IMR-90 (cell line): ENCODE measurements at regions not wholly inside any gene's neighbourhood (a gene's known extent, or its start where the extent isn't known, plus 50 kb on each side); places are given as distances from the start of the nearest gene placed in this dataset.

ENCODE experiments used
- ATAC-seq: fragments of 200-7000 bp; cut with Tn5 transposase; 2 replicates; pipeline ENCODE4 v1.9.1; 2020; ENCODE audit warnings: low read depth, mild to moderate bottlenecking, moderate library complexity
- BruUV-seq: library from RNA; stranded (reverse); fragments of 400-500 nt; replicated peaks from 2 replicates; lab custom pipeline; 2021; lab: Mats Ljungman, UMichigan
- CTCF ChIA-PET: fragments of 300-600 bp; formaldehyde crosslinking; extraction: SDS; loops from one replicate; lab custom pipeline; 2021; ENCODE audit warnings: antibody characterized with exemption; lab: Yijun Ruan, JAX
- POLR2A ChIA-PET: fragments of 300-600 bp; sonication (Branson Sonifier 250); formaldehyde crosslinking; loops from one replicate; lab custom pipeline; 2022; ENCODE audit warnings: antibody characterized with exemption; ENCODE audit not compliant: unreplicated experiment; lab: Charles Lee
- DNase-seq: peaks from one replicate; pipeline ENCODE4 v3.0.0; 2013
- H2AFZ ChIP-seq: replicated peaks from 2 replicates; pipeline ENCODE3; 2013; ENCODE audit warnings: low read length, mild to moderate bottlenecking; ENCODE audit not compliant: poor library complexity
- H2AK5ac ChIP-seq: 2 replicates; pipeline ENCODE4 v1.6.1; 2013; ENCODE audit warnings: low read depth, low read length, inconsistent platforms
- H2AK9ac ChIP-seq: replicated peaks from 2 replicates; pipeline ENCODE3; 2013; ENCODE audit warnings: mild to moderate bottlenecking, low read depth, low read length, moderate library complexity; ENCODE audit not compliant: poor library complexity
- H2BK120ac ChIP-seq: 2 replicates; pipeline ENCODE4 v1.6.1; 2013; ENCODE audit warnings: low read depth, low read length, inconsistent platforms
- H2BK15ac ChIP-seq: 3 replicates; pipeline ENCODE4 v1.6.1; 2013; ENCODE audit warnings: low read depth, low read length, inconsistent platforms
- H2BK20ac ChIP-seq: 2 replicates; pipeline ENCODE4 v1.6.1; 2013; ENCODE audit warnings: low read depth, mild to moderate bottlenecking, inconsistent platforms, low read length, moderate library complexity
- H2BK5ac ChIP-seq: 2 replicates; pipeline ENCODE4 v1.6.1; 2013; ENCODE audit warnings: mild to moderate bottlenecking, low read depth, low read length, inconsistent platforms; ENCODE audit not compliant: poor library complexity, severe bottlenecking
- H3K14ac ChIP-seq: replicated peaks from 2 replicates; pipeline ENCODE4 v1.6.1; 2013; ENCODE audit warnings: low read depth, low read length, inconsistent platforms
- H3K18ac ChIP-seq: 2 replicates; pipeline ENCODE4 v1.6.1; 2013; ENCODE audit warnings: low read depth, low read length, control low read depth
- H3K23ac ChIP-seq: 2 replicates; pipeline ENCODE4 v1.6.1; 2013; ENCODE audit warnings: low read depth, low read length, inconsistent platforms
- H3K27ac ChIP-seq: 2 replicates; pipeline ENCODE4 v1.5.1; 2013; ENCODE audit warnings: mild to moderate bottlenecking, control low read depth, low read length; ENCODE audit not compliant: insufficient read depth
- H3K27me3 ChIP-seq: 2 replicates; pipeline ENCODE4 v1.6.1; 2013; ENCODE audit warnings: low read length; ENCODE audit not compliant: control insufficient read depth, insufficient read depth
- H3K36me3 ChIP-seq: 2 replicates; pipeline ENCODE4 v1.6.1; 2013; ENCODE audit warnings: low read length, mixed read lengths; ENCODE audit not compliant: control insufficient read depth, insufficient read depth
- H3K4ac ChIP-seq: 2 replicates; pipeline ENCODE4 v1.6.1; 2013; ENCODE audit warnings: low read depth, low read length, inconsistent platforms
- H3K4me1 ChIP-seq: 2 replicates; pipeline ENCODE4 v1.6.1; 2013; ENCODE audit warnings: low read length, mixed read lengths; ENCODE audit not compliant: control insufficient read depth, insufficient read depth
- H3K4me2 ChIP-seq: 2 replicates; pipeline ENCODE4 v1.6.1; 2013; ENCODE audit warnings: low read depth, mild to moderate bottlenecking, control low read depth, low read length, moderate library complexity
- H3K4me3 ChIP-seq: 2 replicates; pipeline ENCODE4 v1.5.1; 2013; ENCODE audit warnings: low read depth, mild to moderate bottlenecking, control low read depth, low read length, moderate library complexity; ENCODE audit not compliant: insufficient read depth
- H3K56ac ChIP-seq: 2 replicates; pipeline ENCODE4 v1.6.1; 2013; ENCODE audit warnings: low read length, inconsistent platforms; ENCODE audit not compliant: insufficient read depth; ENCODE audit errors: extremely low read depth
- H3K79me1 ChIP-seq, 2 experiments: 2 replicates each; pipeline ENCODE4 v1.6.1; 2013; ENCODE audit warnings: low read length in 2 of 2, inconsistent platforms in 1 of 2, low read depth in 1 of 2
- H3K9ac ChIP-seq: 2 replicates; pipeline ENCODE4 v1.6.1; 2013; ENCODE audit warnings: low read depth, low read length, control low read depth
- H3K9me1 ChIP-seq: 2 replicates; pipeline ENCODE4 v1.6.1; 2013; ENCODE audit warnings: low read length, inconsistent platforms; ENCODE audit not compliant: insufficient read depth
- H3K9me3 ChIP-seq: 2 replicates; pipeline ENCODE4 v1.6.1; 2013; ENCODE audit warnings: low read length; ENCODE audit not compliant: control insufficient read depth, insufficient read depth
- H4K20me1 ChIP-seq: 2 replicates; pipeline ENCODE4 v1.6.1; 2013; ENCODE audit warnings: low read length, inconsistent platforms; ENCODE audit not compliant: insufficient read depth
- H4K5ac ChIP-seq: 2 replicates; pipeline ENCODE4 v1.6.1; 2013; ENCODE audit warnings: mild to moderate bottlenecking, low read depth, low read length, control low read depth
- H4K8ac ChIP-seq, 2 experiments: 2 replicates each; pipeline ENCODE4 v1.6.1; 2013; ENCODE audit warnings: low read depth in 2 of 2, low read length in 2 of 2, control low read depth in 1 of 2, inconsistent platforms in 1 of 2
- H4K91ac ChIP-seq: 2 replicates; pipeline ENCODE4 v1.6.1; 2013; ENCODE audit warnings: low read depth, low read length, inconsistent platforms; ENCODE audit not compliant: insufficient read depth
- BHLHE40 ChIP-seq: fragments of 150-350 bp; IDR thresholded peaks from 2 replicates; pipeline ENCODE4 v1.6.1; 2016; ENCODE audit warnings: mild to moderate bottlenecking, low read depth, low read length
- CEBPB ChIP-seq: IDR thresholded peaks from 2 replicates; pipeline ENCODE4 v1.6.1; 2012; ENCODE audit warnings: low read depth, low read length, improper control_type of control experiment
- CHD1 ChIP-seq: IDR thresholded peaks from 2 replicates; pipeline ENCODE4 v1.6.1; 2012; ENCODE audit warnings: low read depth, low read length, improper control_type of control experiment
- CTCF ChIP-seq: conservative IDR thresholded peaks from 2 replicates; pipeline ENCODE4 v1.5.1; 2012; ENCODE audit warnings: mild to moderate bottlenecking, low read depth, low read length, improper control_type of control experiment
- ELK1 ChIP-seq: fragments of 150-350 bp; IDR thresholded peaks from 2 replicates; pipeline ENCODE4 v1.6.1; 2016; ENCODE audit warnings: low read depth, mild to moderate bottlenecking, low read length, moderate library complexity, borderline replicate concordance
- FOS ChIP-seq: fragments of 150-350 bp; IDR thresholded peaks from 2 replicates; pipeline ENCODE4 v1.6.1; 2016; ENCODE audit warnings: low read depth, low read length
- MAFK ChIP-seq: IDR thresholded peaks from 2 replicates; pipeline ENCODE4 v1.6.1; 2012; ENCODE audit warnings: low read depth, low read length, improper control_type of control experiment
- MAZ ChIP-seq: IDR thresholded peaks from 2 replicates; pipeline ENCODE4 v1.6.1; 2012; ENCODE audit warnings: low read depth, mild to moderate bottlenecking, low read length, improper control_type of control experiment, moderate library complexity, borderline replicate concordance
- MXI1 ChIP-seq: IDR thresholded peaks from 2 replicates; pipeline ENCODE4 v1.6.1; 2012; ENCODE audit warnings: low read depth, mild to moderate bottlenecking, low read length, moderate library complexity, borderline replicate concordance
- NFE2L2 ChIP-seq: fragments of 150-350 bp; IDR thresholded peaks from 2 replicates; pipeline ENCODE4 v1.6.1; 2016; ENCODE audit warnings: low read depth, mild to moderate bottlenecking, low read length
- POLR2A ChIP-seq: IDR thresholded peaks from 2 replicates; pipeline ENCODE4 v1.6.1; 2012; ENCODE audit warnings: mild to moderate bottlenecking, low read depth, low read length
- RCOR1 ChIP-seq: IDR thresholded peaks from 2 replicates; pipeline ENCODE4 v1.6.1; 2012; ENCODE audit warnings: mild to moderate bottlenecking, low read length, improper control_type of control experiment; ENCODE audit not compliant: insufficient replicate concordance
- RFX5 ChIP-seq: IDR thresholded peaks from 2 replicates; pipeline ENCODE4 v1.8.0; 2012; ENCODE audit warnings: low read depth, mild to moderate bottlenecking, low read length, moderate library complexity
- WGBS, 2 experiments: methylation state at CpG; one replicate each; pipeline versions ENCODE4 v1.1.5 to v1.1.7; 2013; ENCODE audit warnings: missing lambda C conversion rate in 2 of 2; ENCODE audit not compliant: insufficient read length in 1 of 2; ENCODE audit errors: extremely low coverage in 2 of 2; 5-methylcytosine and 5-hydroxymethylcytosine counted together
- dilution Hi-C: fragments of 300-500 bp; cut with HindIII; formaldehyde crosslinking; loops from one replicate; pipeline ENCODE4 v1.14.3; 2018; ENCODE audit warnings: low sequenced_read_pairs; ENCODE audit not compliant: unreplicated experiment
- in situ Hi-C: fragments of 300-500 bp; cut with MboI; formaldehyde crosslinking; loops from 3 replicates; pipeline ENCODE4 v1.14.3; 2019; ENCODE audit warnings: low sequenced_read_pairs, inconsistent platforms, mixed read lengths
- intact Hi-C: fragments of 100-400 bp; cut with micrococcal nuclease; formaldehyde crosslinking; loops from 2 replicates; pipeline ENCODE4 v1.10.0; 2022

- Histone ChIP-seq H2BK5ac (peak overlapping the region; percentile 90), H3K9ac (no peak overlapping the region), H4K8ac (peak overlapping the region; percentile 78 to 97), H4K91ac (peak overlapping the region; percentile 93), H3K9me3 (no peaks in the 10 kb centered on the region; the same call in 1 of the 2 replicates), H2AK5ac (peak overlapping the region; percentile 98), H3K4me2 (no peak overlapping the region; the same call in 1 of the 2 replicates), H3K4ac (peak overlapping the region; percentile 97), H3K14ac (peak overlapping the region; percentile 93), H3K79me1 (peaks cover 3 to 33% of the 10 kb centered on the region in 2 experiments; a peak in 3 of 4 replicates), H2BK120ac (peak overlapping the region; percentile 98), H3K27ac (peak overlapping the region; percentile 80), H3K4me1 (peaks cover 40% of the 10 kb centered on the region), H3K9me1 (peaks cover 40% of the 10 kb centered on the region), H3K36me3 (no peaks in the 10 kb centered on the region), H3K18ac (peak overlapping the region; percentile 84), H3K23ac (peak overlapping the region; percentile 89), H4K5ac (peak overlapping the region; percentile 74), H2AK9ac (peak overlapping the region; percentile 68), H2AFZ (peak overlapping the region; percentile 62), H2BK15ac (peak overlapping the region; percentile 95), H3K4me3 (no peak overlapping the region), H3K27me3 (no peaks in the 10 kb centered on the region), H2BK20ac (peak overlapping the region; percentile 97), H4K20me1 (no peaks in the 10 kb centered on the region), H3K56ac (peak overlapping the region; percentile 92; the same call in 1 of the 2 replicates)
- BruUV-seq = no TSS peak
- ChIA-PET CTCF (interaction anchor here (1.2 to 2.4 kb wide), 3 partner anchors 14 to 73 kb away, joined by 3 to 9 read pairs (median 5); no protein-coding TSS in a partner anchor), POLR2A (no interaction called here)
- in situ Hi-C loops = no loop called here
- no peak for ATAC-seq
- intact Hi-C loops = loop anchor here (1.0 to 10.0 kb wide), 5 partner anchors 57 to 227 kb away; partner anchors contain the start of gene PITX1
- no CpG with 5 or more reads among the region's 6 CpGs for WGBS, 2 experiments
- TF ChIP-seq NFE2L2 (no peak), MXI1 (no peak), RCOR1 (no peak), POLR2A (no peak), RFX5 (no peak), ELK1 (no peak), CTCF (no peak), FOS (no peak), MAZ (no peak), MAFK (no peak), CHD1 (no peak), CEBPB (no peak), BHLHE40 (no peak)
- no peak for DNase-seq
- dilution Hi-C loops = no loop called here
These were observed 173.8 kb upstream of the PITX1 start for GRCh38 chr5:135207866-135208265.
